ENCODE measurements at regions not wholly inside any gene's neighbourhood (a gene's known extent, or its start where the extent isn't known, plus 50 kb on each side); places are given as distances from the start of the nearest gene placed in this dataset.

GRCh38 chr13:87788363-87788762 is 117.2 kb downstream of the SLITRK5 start (continued):
- TF ChIP-seq NANOG (IDR thresholded peaks at IDR 0.05; ENCODE audit: borderline replicate concordance) (no peak), REST (IDR thresholded peaks at IDR 0.05; ENCODE audit: unreplicated experiment) (no peak), ETS1 (IDR thresholded peaks at IDR 0.05) (no peak), JUNB (IDR thresholded peaks at IDR 0.05; ENCODE audit: unreplicated experiment) (no peak), EZH2 (IDR thresholded peaks at IDR 0.05; ENCODE audit: low read depth, unreplicated experiment) (no peak)

- H3K4me1 Mint-ChIP-seq, result peaks cover 3% of the 10 kb centered on the region; the same call in 2 of the 3 replicates
- no peaks in the 10 kb centered on the region; the same call in 2 of the 3 replicates for H3K9me3 Mint-ChIP-seq
- H3K27ac Mint-ChIP-seq, result no peak overlapping the region
- ATAC-seq (peak; percentile 95), DNase-seq (ENCODE audit: low spot score) (peak; percentile 59)
- Histone ChIP-seq H3K4me3 (no peak overlapping the region), H3K79me2 (replicated peaks; ENCODE audit: insufficient read depth) (no peaks in the 10 kb centered on the region), H3K27me3 (ENCODE audit: insufficient read depth) (no peaks in the 10 kb centered on the region), H3K27ac (ENCODE audit: low read depth) (no peak overlapping the region), H3K9me2 (ENCODE audit: insufficient read depth) (no peaks in the 10 kb centered on the region), H3K36me3 (ENCODE audit: insufficient read depth) (no peaks in the 10 kb centered on the region), H2AFZ (peak overlapping the region; percentile 25; the same call in 1 of the 2 replicates), H3F3A (replicated peaks; ENCODE audit: low read depth) (no peaks in the 10 kb centered on the region), H4K20me1 (replicated peaks; ENCODE audit: insufficient read depth) (no peaks in the 10 kb centered on the region), H3K4me1 (ENCODE audit: insufficient read depth) (peaks cover 6% of the 10 kb centered on the region; the same call in 1 of the 2 replicates), H3K4me2 (no peak overlapping the region)
- no peaks in the 10 kb centered on the region for H3K36me3 Mint-ChIP-seq (ENCODE audit: low read depth)
- TF ChIP-seq CTCF (conservative IDR thresholded peaks at IDR 0.05; ENCODE audit: low read depth in 2 of 2), result peak; percentile 50 to 63
- no peak for TF ChIP-seq ZNF114 (CRISPR knock-in tag; IDR thresholded peaks at IDR 0.05)
- peaks cover 2% of the 10 kb centered on the region for H3K27me3 Mint-ChIP-seq (ENCODE audit: insufficient read depth, low read depth, poor library complexity)
- no peak overlapping the region for H3K4me3 Mint-ChIP-seq
These were observed 121.7 kb downstream of the SLITRK5 start for GRCh38 chr13:87792878-87793277.

- ATAC-seq, result no peak
- H3K4me3 ChIP-seq, result no peak overlapping the region
- H2AFZ ChIP-seq, result no peak overlapping the region
- no peaks in the 10 kb centered on the region for H3K27me3 Mint-ChIP-seq (ENCODE audit: insufficient read depth, low read depth, poor library complexity)
- no peak for DNase-seq (ENCODE audit: low spot score)
- no peak overlapping the region for H3K27ac Mint-ChIP-seq
- H3K36me3 Mint-ChIP-seq (ENCODE audit: low read depth), result no peaks in the 10 kb centered on the region
- peaks cover 3% of the 10 kb centered on the region; the same call in 2 of the 3 replicates for H3K4me1 Mint-ChIP-seq
- H3K27me3 ChIP-seq (ENCODE audit: insufficient read depth), result no peaks in the 10 kb centered on the region
- peaks cover 6% of the 10 kb centered on the region; the same call in 1 of the 2 replicates for H3K4me1 ChIP-seq (ENCODE audit: insufficient read depth)
- no peak overlapping the region for H3K4me3 Mint-ChIP-seq
- H3K9me2 ChIP-seq (ENCODE audit: insufficient read depth), result no peaks in the 10 kb centered on the region
- no peaks in the 10 kb centered on the region for H3F3A ChIP-seq (replicated peaks; ENCODE audit: low read depth)
- no peak overlapping the region for H3K27ac ChIP-seq (ENCODE audit: low read depth)
- no peaks in the 10 kb centered on the region for H4K20me1 ChIP-seq (replicated peaks; ENCODE audit: insufficient read depth)
- H3K36me3 ChIP-seq (ENCODE audit: insufficient read depth), result no peaks in the 10 kb centered on the region
- H3K79me2 ChIP-seq (replicated peaks; ENCODE audit: insufficient read depth), result no peaks in the 10 kb centered on the region
- H3K9me3 Mint-ChIP-seq, result no peaks in the 10 kb centered on the region
- no peak overlapping the region for H3K4me2 ChIP-seq
- TF ChIP-seq ZNF114 (CRISPR knock-in tag; IDR thresholded peaks at IDR 0.05) (no peak), JUNB (IDR thresholded peaks at IDR 0.05; ENCODE audit: unreplicated experiment) (no peak), STAT1 (IDR thresholded peaks at IDR 0.05; ENCODE audit: unreplicated experiment) (no peak), EZH2 (IDR thresholded peaks at IDR 0.05; ENCODE audit: low read depth, unreplicated experiment) (no peak), CREB1 (CRISPR knock-in tag; IDR thresholded peaks at IDR 0.05; ENCODE audit: low read depth) (no peak), NANOG (IDR thresholded peaks at IDR 0.05; ENCODE audit: borderline replicate concordance) (no peak), POLR2AphosphoS5 (IDR thresholded peaks at IDR 0.05; ENCODE audit: low read depth) (no peak), EZH2phosphoT487 (IDR thresholded peaks at IDR 0.05; ENCODE audit: unreplicated experiment) (no peak), ZNF331 (CRISPR knock-in tag; IDR thresholded peaks at IDR 0.05; ENCODE audit: low read depth) (no peak), REST (IDR thresholded peaks at IDR 0.05; ENCODE audit: unreplicated experiment) (no peak)
These were observed 127.4 kb downstream of the SLITRK5 start for GRCh38 chr13:87798536-87798935.

Data from GM23338 (cell line).